H1 (cell line): ENCODE measurements at regions not wholly inside any gene's neighbourhood (a gene's known extent, or its start where the extent isn't known, plus 50 kb on each side); places are given as distances from the start of the nearest gene placed in this dataset.

Experiments used
- CTCF ChIA-PET: fragments of 300-600 bp; sonication (Branson Sonifier 250); formaldehyde crosslinking; loops from one replicate; lab custom pipeline; 2021; ENCODE audit not compliant: partially characterized antibody; lab: Charles Lee
- POLR2A ChIA-PET: fragments of 300-600 bp; sonication (Branson Sonifier 250); formaldehyde crosslinking; loops from one replicate; lab custom pipeline; 2021; ENCODE audit warnings: inconsistent platforms; ENCODE audit not compliant: partially characterized antibody; lab: Charles Lee
- DNase-seq, 2 experiments: peaks; one replicate each; pipeline versions ENCODE4 v3.0.0 to v3.0.0-alpha.2; 2010 to 2022; ENCODE audit warnings: low spot score in 2 of 2, low read depth in 1 of 2, mixed read lengths in 1 of 2
- FAIRE-seq: peaks from 2 replicates; lab custom pipeline; 2011; peaks lifted over from hg19 to GRCh38; lab: Jason Lieb, UNC
- H2AFZ ChIP-seq: 2 replicates; pipeline ENCODE4 v1.8.1; 2012; ENCODE audit warnings: low read length, inconsistent platforms
- H2AK5ac ChIP-seq: 2 replicates; pipeline ENCODE4 v1.6.1; 2013; ENCODE audit warnings: low read depth, low read length
- H2BK120ac ChIP-seq: replicated peaks from 2 replicates; pipeline ENCODE3; 2013; ENCODE audit warnings: low read depth, low read length, inconsistent platforms
- H2BK12ac ChIP-seq: 2 replicates; pipeline ENCODE4 v1.6.1; 2013; ENCODE audit warnings: low read depth, low read length
- H2BK15ac ChIP-seq: 2 replicates; pipeline ENCODE4 v1.6.1; 2013; ENCODE audit warnings: low read length
- H2BK20ac ChIP-seq: 2 replicates; pipeline ENCODE4 v1.6.1; 2013; ENCODE audit warnings: low read length
- H2BK5ac ChIP-seq: 2 replicates; pipeline ENCODE4 v1.6.1; 2013; ENCODE audit warnings: low read depth, low read length
- H3K14ac ChIP-seq: 2 replicates; pipeline ENCODE4 v1.6.1; 2013; ENCODE audit warnings: inconsistent platforms; ENCODE audit not compliant: insufficient read length
- H3K18ac ChIP-seq: 2 replicates; pipeline ENCODE4 v1.6.1; 2013; ENCODE audit warnings: low read length; ENCODE audit errors: extremely low read depth
- H3K23ac ChIP-seq: 2 replicates; pipeline ENCODE4 v1.6.1; 2013; ENCODE audit warnings: inconsistent platforms; ENCODE audit not compliant: insufficient read length
- H3K23me2 ChIP-seq: 2 replicates; pipeline ENCODE4 v1.6.1; 2013; ENCODE audit warnings: low read depth, low read length
- H3K27ac ChIP-seq: 2 replicates; pipeline ENCODE4 v1.6.1; 2011; ENCODE audit warnings: low read depth, low read length, inconsistent platforms
- H3K27me3 ChIP-seq, 4 experiments: replicated peaks in 1 of 4; 1 replicate in 1 of 4; 2 replicates in 3 of 4; pipeline versions ENCODE4 v1.6.1 to v1.8.1; 2011 to 2013; ENCODE audit warnings: low read length in 3 of 4, mild to moderate bottlenecking in 3 of 4, inconsistent platforms in 2 of 4, mixed read lengths in 2 of 4, moderate library complexity in 1 of 4; ENCODE audit not compliant: control insufficient read depth in 3 of 4, insufficient read depth in 3 of 4; ENCODE audit errors: extremely low read depth in 1 of 4
- H3K36me3 ChIP-seq, 4 experiments: 2 replicates each; pipeline versions ENCODE4 v1.6.1 to v1.8.1; 2011 to 2013; ENCODE audit warnings: mild to moderate bottlenecking in 4 of 4, low read length in 3 of 4, moderate library complexity in 2 of 4, control low read depth in 1 of 4, inconsistent platforms in 1 of 4; ENCODE audit not compliant: insufficient read depth in 4 of 4, control insufficient read depth in 2 of 4
- H3K4ac ChIP-seq: replicated peaks from 2 replicates; pipeline ENCODE3; 2013; ENCODE audit warnings: low read length, low read depth, mixed read lengths, inconsistent platforms; ENCODE audit not compliant: insufficient read length
- H3K4me1 ChIP-seq, 4 experiments: replicated peaks in 1 of 4; 1 replicate in 1 of 4; 2 replicates in 3 of 4; pipeline versions ENCODE4 v1.6.1 to v1.8.1; 2011 to 2013; ENCODE audit warnings: low read length in 3 of 4, inconsistent platforms in 2 of 4, mixed read lengths in 1 of 4; ENCODE audit not compliant: insufficient read depth in 4 of 4, control insufficient read depth in 3 of 4
- H3K4me2 ChIP-seq, 2 experiments: 2 replicates each; pipeline versions ENCODE4 v1.6.1 to v1.8.1; 2011 to 2013; ENCODE audit warnings: low read depth in 2 of 2, low read length in 2 of 2, control low read depth in 1 of 2, inconsistent platforms in 1 of 2, mild to moderate bottlenecking in 1 of 2; ENCODE audit not compliant: insufficient read depth in 1 of 2
- H3K4me3 ChIP-seq, 4 experiments: fragments of 200-600, 300-600 bp in 1 of 4; sonication (generic), shearing (Covaris generic), sonication (Bioruptor Twin) in 1 of 4; 2 replicates each; pipeline versions ENCODE4 v1.5.1 to v1.8.1; 2011 to 2016; ENCODE audit warnings: low read length in 4 of 4, low read depth in 3 of 4, control low read depth in 2 of 4, inconsistent platforms in 2 of 4, mild to moderate bottlenecking in 2 of 4, mixed read lengths in 1 of 4, moderate library complexity in 1 of 4; ENCODE audit not compliant: insufficient read depth in 2 of 4; ENCODE audit errors: extremely low read depth in 1 of 4
- H3K56ac ChIP-seq: replicated peaks from 2 replicates; pipeline ENCODE3; 2013; ENCODE audit warnings: low read depth, mild to moderate bottlenecking, mixed read lengths, low read length, inconsistent platforms; ENCODE audit not compliant: insufficient read length
- H3K79me1 ChIP-seq: 2 replicates; pipeline ENCODE4 v1.6.1; 2013; ENCODE audit warnings: low read depth, low read length, control low read depth
- H3K79me2 ChIP-seq, 2 experiments: 2 replicates each; pipeline versions ENCODE4 v1.6.1 to v1.8.1; 2012 to 2013; ENCODE audit warnings: low read length in 2 of 2, mild to moderate bottlenecking in 2 of 2, inconsistent platforms in 1 of 2; ENCODE audit not compliant: insufficient read depth in 2 of 2, control insufficient read depth in 1 of 2
- H3K9ac ChIP-seq, 4 experiments: replicated peaks in 1 of 4; 1 replicate in 1 of 4; 2 replicates in 3 of 4; pipeline versions ENCODE4 v1.6.1 to v1.8.1; 2011 to 2013; ENCODE audit warnings: low read depth in 3 of 4, low read length in 3 of 4, control low read depth in 2 of 4, mild to moderate bottlenecking in 2 of 4, moderate library complexity in 2 of 4, inconsistent platforms in 1 of 4; ENCODE audit errors: extremely low read depth in 1 of 4
- H3K9me3 ChIP-seq, 2 experiments: 2 replicates each; pipeline versions ENCODE4 v1.6.1 to v1.8.1; 2012 to 2013; ENCODE audit warnings: mild to moderate bottlenecking in 2 of 2, moderate library complexity in 2 of 2, control low read depth in 1 of 2, inconsistent platforms in 1 of 2, low read depth in 1 of 2, low read length in 1 of 2, mixed read lengths in 1 of 2; ENCODE audit not compliant: insufficient read depth in 2 of 2
- H4K20me1 ChIP-seq, 2 experiments: replicated peaks in 1 of 2; 2 replicates each; pipeline versions ENCODE3 to v1.8.1; 2011 to 2013; ENCODE audit warnings: inconsistent platforms in 2 of 2, low read length in 2 of 2, mild to moderate bottlenecking in 1 of 2; ENCODE audit not compliant: insufficient read depth in 2 of 2, control insufficient read depth in 1 of 2
- H4K5ac ChIP-seq: 2 replicates; pipeline ENCODE4 v1.6.1; 2013; ENCODE audit warnings: low read length, low read depth, mixed read lengths, inconsistent platforms; ENCODE audit not compliant: insufficient read length
- H4K8ac ChIP-seq: 2 replicates; pipeline ENCODE4 v1.8.0; 2013; ENCODE audit warnings: mild to moderate bottlenecking, moderate library complexity, low read length, inconsistent platforms; ENCODE audit not compliant: insufficient read depth; ENCODE audit errors: extremely low read depth
- H4K91ac ChIP-seq: replicated peaks from 2 replicates; pipeline ENCODE3; 2013; ENCODE audit warnings: low read length, mixed read lengths, inconsistent platforms; ENCODE audit not compliant: insufficient read length
- CBX8 ChIP-seq: fragments of 300-800, 300-1000 bp; sonication (generic); IDR thresholded peaks from 2 replicates; pipeline ENCODE4 v1.7.1; 2016; ENCODE audit warnings: low read depth, low read length, borderline replicate concordance
- CHD2 ChIP-seq: IDR thresholded peaks from 2 replicates; pipeline ENCODE4 v1.6.1; 2012; ENCODE audit warnings: low read length, improper control_type of control experiment
- FOSL1 ChIP-seq: IDR thresholded peaks from 2 replicates; pipeline ENCODE4 v1.6.1; 2011; ENCODE audit warnings: mild to moderate bottlenecking, low read depth, low read length, moderate library complexity; ENCODE audit not compliant: insufficient read depth
- KDM5A ChIP-seq: fragments of 200-600 bp; IDR thresholded peaks from 2 replicates; pipeline ENCODE4 v1.7.1; 2012; ENCODE audit warnings: mild to moderate bottlenecking, low read length, inconsistent platforms, mixed read lengths
- POLR2A ChIP-seq, 2 experiments: IDR thresholded peaks; 1 replicate in 1 of 2; 2 replicates in 1 of 2; pipeline ENCODE4 v1.6.1; 2011; ENCODE audit warnings: low read depth in 2 of 2, low read length in 2 of 2, mild to moderate bottlenecking in 2 of 2; ENCODE audit errors: control extremely low read depth in 1 of 2
- RBBP5 ChIP-seq: IDR thresholded peaks from 2 replicates; pipeline ENCODE4 v1.7.1; 2012; ENCODE audit warnings: low read depth, mild to moderate bottlenecking, inconsistent platforms, low read length, moderate library complexity, borderline replicate concordance
- TAF1 ChIP-seq: IDR thresholded peaks from 2 replicates; pipeline ENCODE4 v1.6.1; 2011; ENCODE audit warnings: mild to moderate bottlenecking, low read depth, low read length
- WGBS, 2 experiments: shearing (Covaris generic) in 1 of 2; methylation state at CpG; one replicate each; pipeline versions ENCODE4 v1.1.6 to v1.1.7; 2013 to 2015; ENCODE audit warnings: low lambda C conversion rate in 2 of 2, mixed read lengths in 2 of 2, inconsistent platforms in 1 of 2, low coverage in 1 of 2, missing lambda C conversion rate in 1 of 2; ENCODE audit not compliant: insufficient replicate concordance in 2 of 2, insufficient coverage in 1 of 2, insufficient read length in 1 of 2; ENCODE audit errors: extremely low coverage in 1 of 2, missing lambda C conversion rate in 1 of 2; 5-methylcytosine and 5-hydroxymethylcytosine counted together

- H3K27me3 ChIP-seq: peaks cover 0 to 28% (median 13%) of the 10 kb centered on the region in 4 experiments; a peak in 5 of 7 replicates
- no peaks in the 10 kb centered on the region for H4K20me1 ChIP-seq
- no peak overlapping the region; the same call in 1 of the 2 replicates for H2BK20ac ChIP-seq
- peak overlapping the region; percentile 85; the same call in 1 of the 2 replicates for H2AK5ac ChIP-seq
- no peak overlapping the region for H3K23ac ChIP-seq
- peak overlapping the region in 3 of 4 experiments; percentile 40 to 58 (median 45); a peak in 5 of 7 replicates for H3K9ac ChIP-seq
- peak overlapping the region; percentile 49 for H4K5ac ChIP-seq
- peak overlapping the region; percentile 88; the same call in 1 of the 2 replicates for H2BK15ac ChIP-seq
- no peak overlapping the region for H3K56ac ChIP-seq
- H2BK120ac ChIP-seq: peak overlapping the region; percentile 36
- H3K4me1 ChIP-seq: peaks cover 24 to 50% (median 32%) of the 10 kb centered on the region in 4 experiments
- peaks cover 17% of the 10 kb centered on the region; the same call in 1 of the 2 replicates for H3K23me2 ChIP-seq
- DNase-seq (peak in 1 of 2 experiments; percentile 77), FAIRE-seq (no peak)
- peak overlapping the region; percentile 38 to 55 (median 44); a peak in 5 of 8 replicates for H3K4me3 ChIP-seq
- no peaks in the 10 kb centered on the region for H3K79me1 ChIP-seq
- no peak overlapping the region; the same call in 1 of the 2 replicates for H2AFZ ChIP-seq
- H2BK5ac ChIP-seq: peak overlapping the region; percentile 74; the same call in 1 of the 2 replicates
- peak overlapping the region; percentile 93 for H4K8ac ChIP-seq
- no peaks in the 10 kb centered on the region for H3K79me2 ChIP-seq
- peak overlapping the region; percentile 90; the same call in 1 of the 2 replicates for H3K18ac ChIP-seq
- CTCF ChIA-PET: interaction anchor here (1.0 to 1.2 kb wide), 2 partner anchors 15 to 68 kb away, joined by 3 read pairs; no protein-coding TSS in a partner anchor
- peak overlapping the region; percentile 99 for H2BK12ac ChIP-seq
- no peak overlapping the region for H3K4ac ChIP-seq
- H4K91ac ChIP-seq: peak overlapping the region; percentile 90
- H3K4me2 ChIP-seq: peak overlapping the region; percentile 73 to 91
- no peaks in the 10 kb centered on the region for H3K9me3 ChIP-seq
- H3K27ac ChIP-seq: peak overlapping the region; percentile 36
- no peaks in the 10 kb centered on the region for H3K36me3 ChIP-seq
- 12% methylated on average over 18 of the region's 21 CpGs; no CpG with 5 or more reads in 1 of the 2 experiments for WGBS, 2 experiments
- POLR2A ChIA-PET: interaction anchor here (0.7 to 2.2 kb wide), 12 partner anchors 10 to 165 kb away, joined by 3 to 10 read pairs (median 4); no protein-coding TSS in a partner anchor
- no peak overlapping the region for H3K14ac ChIP-seq
- TF ChIP-seq FOSL1 (no peak), CBX8 (no peak), TAF1 (no peak), RBBP5 (peak; percentile 98), POLR2A (IDR thresholded peaks at IDR 0.05; ENCODE audit: control extremely low read depth in 1 of 2, low read depth in 2 of 2, low read length in 2 of 2) (peak in 1 of 2 experiments; percentile 30; a peak in 1 of 3 replicates), KDM5A (no peak), CHD2 (0 out of 2 replicates have a peak, but pooled peaks have one; percentile 21)
These were observed 69.2 kb upstream of the SSBP3 start for GRCh38 chr1:54475357-54475881.
